H9 (cell line): ENCODE measurements at regions not wholly inside any gene's neighbourhood (a gene's known extent, or its start where the extent isn't known, plus 50 kb on each side); places are given as distances from the start of the nearest gene placed in this dataset.

Experiments
- DNase-seq: peaks from one replicate; pipeline ENCODE4 v3.0.0-alpha.2; 2017
- H2AFZ ChIP-seq: one replicate; pipeline ENCODE4 v1.6.1; 2013; ENCODE audit warnings: mild to moderate bottlenecking, low read length, control low read depth, moderate library complexity
- H2AK5ac ChIP-seq: 2 replicates; pipeline ENCODE4 v1.6.1; 2013; ENCODE audit warnings: low read length, control low read depth, mixed read lengths; ENCODE audit not compliant: insufficient read length
- H2BK120ac ChIP-seq: one replicate; pipeline ENCODE4 v1.6.1; 2013; ENCODE audit warnings: low read depth, mild to moderate bottlenecking, low read length, control low read depth, inconsistent platforms; ENCODE audit not compliant: poor library complexity, severe bottlenecking
- H2BK12ac ChIP-seq: 2 replicates; pipeline ENCODE4 v1.6.1; 2013; ENCODE audit warnings: low read length, control low read depth, mixed read lengths, low read depth; ENCODE audit not compliant: insufficient read length
- H2BK15ac ChIP-seq: 2 replicates; pipeline ENCODE4 v1.6.1; 2013; ENCODE audit warnings: low read depth, low read length, control low read depth
- H2BK20ac ChIP-seq: one replicate; pipeline ENCODE4 v1.6.1; 2013; ENCODE audit warnings: low read depth, mild to moderate bottlenecking, low read length, control low read depth, inconsistent platforms; ENCODE audit not compliant: poor library complexity, severe bottlenecking
- H2BK5ac ChIP-seq: 2 replicates; pipeline ENCODE4 v1.6.1; 2013; ENCODE audit warnings: low read length, control low read depth, mixed read lengths; ENCODE audit not compliant: insufficient read length
- H3K14ac ChIP-seq: 2 replicates; pipeline ENCODE4 v1.6.1; 2013; ENCODE audit warnings: low read length, control low read depth; ENCODE audit not compliant: insufficient read depth
- H3K18ac ChIP-seq: 2 replicates; pipeline ENCODE4 v1.6.1; 2013; ENCODE audit warnings: low read depth, mild to moderate bottlenecking, mixed read lengths, low read length, control low read depth; ENCODE audit not compliant: insufficient read length
- H3K23ac ChIP-seq: 2 replicates; pipeline ENCODE4 v1.6.1; 2013; ENCODE audit warnings: low read length, control low read depth, mixed read lengths, low read depth; ENCODE audit not compliant: insufficient read length
- H3K23me2 ChIP-seq: 2 replicates; pipeline ENCODE4 v1.6.1; 2013; ENCODE audit warnings: low read depth, mild to moderate bottlenecking, mixed read lengths, low read length, control low read depth; ENCODE audit not compliant: insufficient read length, poor library complexity, severe bottlenecking
- H3K27ac ChIP-seq: 2 replicates; pipeline ENCODE4 v1.5.1; 2013; ENCODE audit warnings: low read length, control low read depth, mixed read lengths, low read depth; ENCODE audit not compliant: insufficient read length
- H3K27me3 ChIP-seq: 2 replicates; pipeline ENCODE4 v1.6.1; 2013; ENCODE audit warnings: low read length, control low read depth, inconsistent platforms; ENCODE audit not compliant: insufficient read depth
- H3K4ac ChIP-seq: 2 replicates; pipeline ENCODE4 v1.6.1; 2013; ENCODE audit warnings: low read depth, mild to moderate bottlenecking, control low read depth, inconsistent platforms, low read length, moderate library complexity
- H3K4me1 ChIP-seq: 2 replicates; pipeline ENCODE4 v1.6.1; 2013; ENCODE audit warnings: low read length, control low read depth, inconsistent platforms; ENCODE audit not compliant: insufficient read depth
- H3K4me2 ChIP-seq: 2 replicates; pipeline ENCODE4 v1.6.1; 2013; ENCODE audit warnings: low read length, control low read depth, mixed read lengths; ENCODE audit not compliant: insufficient read length, insufficient read depth
- H3K56ac ChIP-seq: 2 replicates; pipeline ENCODE4 v1.6.1; 2013; ENCODE audit warnings: low read depth, mild to moderate bottlenecking, mixed read lengths, low read length, control low read depth; ENCODE audit not compliant: insufficient read length
- H3K79me1 ChIP-seq: 2 replicates; pipeline ENCODE4 v1.6.1; 2013; ENCODE audit warnings: low read depth, mild to moderate bottlenecking, moderate library complexity, low read length, control low read depth, inconsistent platforms; ENCODE audit not compliant: insufficient read depth, poor library complexity, severe bottlenecking
- H3K79me2 ChIP-seq: 2 replicates; pipeline ENCODE4 v1.6.1; 2013; ENCODE audit warnings: low read length, control low read depth, inconsistent platforms; ENCODE audit not compliant: insufficient read depth
- H3K9ac ChIP-seq: 2 replicates; pipeline ENCODE4 v1.6.1; 2013; ENCODE audit warnings: low read length, control low read depth, mixed read lengths; ENCODE audit not compliant: insufficient read length; ENCODE audit errors: extremely low read depth
- H3K9me3 ChIP-seq: one replicate; pipeline ENCODE4 v1.6.1; 2013; ENCODE audit warnings: low read depth, low read length, inconsistent platforms; ENCODE audit not compliant: control insufficient read depth
- H3T11ph ChIP-seq: one replicate; pipeline ENCODE4 v1.6.1; 2013; ENCODE audit warnings: mild to moderate bottlenecking, low read length, control low read depth, inconsistent platforms
- H4K20me1 ChIP-seq: one replicate; pipeline ENCODE4 v1.6.1; 2013; ENCODE audit not compliant: control insufficient read depth, insufficient read length, insufficient read depth
- H4K5ac ChIP-seq: 2 replicates; pipeline ENCODE4 v1.6.1; 2013; ENCODE audit warnings: low read depth, mild to moderate bottlenecking, mixed read lengths, low read length, control low read depth; ENCODE audit not compliant: insufficient read length
- H4K8ac ChIP-seq: replicated peaks from 2 replicates; pipeline ENCODE4 v1.6.1; 2013; ENCODE audit warnings: low read length, control low read depth, mixed read lengths, low read depth; ENCODE audit not compliant: insufficient read length
- H4K91ac ChIP-seq: 2 replicates; pipeline ENCODE4 v1.6.1; 2013; ENCODE audit warnings: low read depth, mild to moderate bottlenecking, moderate library complexity, mixed read lengths, low read length, control low read depth; ENCODE audit not compliant: insufficient read length
- H3K27ac Mint-ChIP-seq, 3 experiments: 2 replicates in 2 of 3; 3 replicates in 1 of 3; pipeline ENCODE4 v1.8.0; 2020 to 2021; ENCODE audit warnings: mixed read lengths in 3 of 3, mild to moderate bottlenecking in 1 of 3, moderate library complexity in 1 of 3
- H3K27me3 Mint-ChIP-seq: 2 replicates; pipeline ENCODE4 v1.8.0; 2021; ENCODE audit warnings: low read depth, mild to moderate bottlenecking, moderate library complexity, mixed read lengths
- H3K36me3 Mint-ChIP-seq, 3 experiments: 2 replicates in 2 of 3; 3 replicates in 1 of 3; pipeline ENCODE4 v1.8.0; 2020 to 2021; ENCODE audit warnings: low read depth in 3 of 3, mixed read lengths in 3 of 3; ENCODE audit not compliant: insufficient read depth in 1 of 3
- H3K4me1 Mint-ChIP-seq, 2 experiments: 2 replicates each; pipeline ENCODE4 v1.8.0; 2020; ENCODE audit warnings: mixed read lengths in 2 of 2
- H3K4me3 Mint-ChIP-seq, 2 experiments: 2 replicates in 1 of 2; 3 replicates in 1 of 2; pipeline ENCODE4 v1.8.0; 2020 to 2021; ENCODE audit warnings: mild to moderate bottlenecking in 2 of 2, mixed read lengths in 2 of 2, moderate library complexity in 1 of 2
- H3K9me3 Mint-ChIP-seq, 2 experiments: 2 replicates in 1 of 2; 3 replicates in 1 of 2; pipeline ENCODE4 v1.8.0; 2020; ENCODE audit warnings: mild to moderate bottlenecking in 2 of 2, mixed read lengths in 2 of 2, moderate library complexity in 1 of 2
- WGBS: extraction: QIAGEN DNeasy Blood & Tissue Kit; methylation state at CpG from one replicate; pipeline ENCODE4 v1.1.7; 2013; ENCODE audit warnings: missing lambda C conversion rate, low lambda C conversion rate, mixed read lengths; ENCODE audit not compliant: insufficient read length; ENCODE audit errors: extremely low coverage; 5-methylcytosine and 5-hydroxymethylcytosine counted together
- TF ChIP-seq, protein P1 (sequence below): fragments of 200-600 bp; sonication (generic); conservative IDR thresholded peaks from 3 replicates; pipeline ENCODE4 v1.8.0; 2021; ENCODE audit warnings: antibody characterized with exemption, mild to moderate bottlenecking

DNA sequence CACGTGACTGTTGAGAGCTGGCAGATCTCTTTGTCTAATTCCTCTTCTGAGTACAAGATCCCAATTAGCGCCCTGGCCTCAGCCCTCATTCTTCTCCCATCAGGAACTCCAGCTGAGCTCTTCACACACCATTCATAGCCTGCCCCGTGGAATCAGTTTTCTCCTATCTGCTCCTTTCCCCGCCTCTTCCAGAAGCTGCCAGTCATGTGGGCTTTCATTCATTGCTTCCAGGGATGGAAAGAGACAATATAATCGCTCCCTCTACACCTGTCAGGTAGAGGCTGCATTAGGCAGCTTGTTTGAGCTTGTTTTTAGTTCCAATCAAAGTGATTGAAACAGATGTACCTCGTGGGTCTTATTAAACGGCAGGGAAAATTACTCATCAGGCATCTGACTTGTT is 515.8 kb downstream of the TYW1 start:
- H3K14ac ChIP-seq = no peak overlapping the region
- Mint-ChIP-seq H3K4me3 (no peak overlapping the region), H3K36me3 (peaks cover 0 to 10% (median 5%) of the 10 kb centered on the region in 3 experiments; a peak in 5 of 7 replicates), H3K27ac (no peak overlapping the region), H3K9me3 (peaks cover 15 to 18% of the 10 kb centered on the region in 2 experiments), H3K4me1 (peaks cover 16 to 18% of the 10 kb centered on the region in 2 experiments), H3K27me3 (peaks cover 4% of the 10 kb centered on the region; the same call in 1 of the 2 replicates)
- H3K23me2 ChIP-seq = no peaks in the 10 kb centered on the region
- H3T11ph ChIP-seq = no peak overlapping the region
- no CpG with 5 or more reads among the region's 7 CpGs for WGBS
- H3K56ac ChIP-seq = no peak overlapping the region
- no peak overlapping the region for H2BK120ac ChIP-seq
- DNase-seq = no peak
- H3K9me3 ChIP-seq = no peaks in the 10 kb centered on the region
- no peak overlapping the region for H3K23ac ChIP-seq
- no peak overlapping the region for H2BK20ac ChIP-seq
- H4K5ac ChIP-seq = no peak overlapping the region
- H2BK15ac ChIP-seq = no peak overlapping the region
- H3K4me2 ChIP-seq = no peak overlapping the region
- H3K9ac ChIP-seq = no peak overlapping the region
- H3K4ac ChIP-seq = no peak overlapping the region
- H3K27me3 ChIP-seq = no peaks in the 10 kb centered on the region
- H4K91ac ChIP-seq = no peak overlapping the region
- no peaks in the 10 kb centered on the region for H3K4me1 ChIP-seq
- no peak overlapping the region for H2AFZ ChIP-seq
- H3K27ac ChIP-seq = no peak overlapping the region
- no peaks in the 10 kb centered on the region for H3K79me2 ChIP-seq
- no peak overlapping the region for H2BK12ac ChIP-seq
- no peaks in the 10 kb centered on the region for H3K79me1 ChIP-seq
- no peak overlapping the region for H3K18ac ChIP-seq
- H4K20me1 ChIP-seq = no peaks in the 10 kb centered on the region
- H4K8ac ChIP-seq = no peak overlapping the region
- TF ChIP-seq, protein P1, sequence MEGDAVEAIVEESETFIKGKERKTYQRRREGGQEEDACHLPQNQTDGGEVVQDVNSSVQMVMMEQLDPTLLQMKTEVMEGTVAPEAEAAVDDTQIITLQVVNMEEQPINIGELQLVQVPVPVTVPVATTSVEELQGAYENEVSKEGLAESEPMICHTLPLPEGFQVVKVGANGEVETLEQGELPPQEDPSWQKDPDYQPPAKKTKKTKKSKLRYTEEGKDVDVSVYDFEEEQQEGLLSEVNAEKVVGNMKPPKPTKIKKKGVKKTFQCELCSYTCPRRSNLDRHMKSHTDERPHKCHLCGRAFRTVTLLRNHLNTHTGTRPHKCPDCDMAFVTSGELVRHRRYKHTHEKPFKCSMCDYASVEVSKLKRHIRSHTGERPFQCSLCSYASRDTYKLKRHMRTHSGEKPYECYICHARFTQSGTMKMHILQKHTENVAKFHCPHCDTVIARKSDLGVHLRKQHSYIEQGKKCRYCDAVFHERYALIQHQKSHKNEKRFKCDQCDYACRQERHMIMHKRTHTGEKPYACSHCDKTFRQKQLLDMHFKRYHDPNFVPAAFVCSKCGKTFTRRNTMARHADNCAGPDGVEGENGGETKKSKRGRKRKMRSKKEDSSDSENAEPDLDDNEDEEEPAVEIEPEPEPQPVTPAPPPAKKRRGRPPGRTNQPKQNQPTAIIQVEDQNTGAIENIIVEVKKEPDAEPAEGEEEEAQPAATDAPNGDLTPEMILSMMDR = no peak
- no peak overlapping the region for H2BK5ac ChIP-seq
- no peak overlapping the region for H2AK5ac ChIP-seq
